GM23248 (cell line): ENCODE measurements at regions not wholly inside any gene's neighbourhood (a gene's known extent, or its start where the extent isn't known, plus 50 kb on each side); places are given as distances from the start of the nearest gene placed in this dataset.
A peak's percentile ranks its signal among the peaks of the same experiment; 100 is the strongest.

ENCODE experiments used
- DNase-seq: peaks from one replicate; pipeline ENCODE4 v3.0.0-alpha.2; 2015
- H2AFZ ChIP-seq: fragments of 200-600 bp; sonication (generic); 2 replicates; pipeline ENCODE4 v1.6.1; 2016; ENCODE audit warnings: antibody characterized with exemption
- H3F3A ChIP-seq: fragments of 200-600 bp; sonication (generic); 2 replicates; pipeline ENCODE4 v1.6.1; 2016; ENCODE audit warnings: mild to moderate bottlenecking, antibody characterized with exemption, mixed run types; ENCODE audit not compliant: insufficient read depth
- H3K27ac ChIP-seq: fragments of 200-600 bp; sonication (generic); 2 replicates; pipeline ENCODE4 v1.5.1; 2016; ENCODE audit warnings: mild to moderate bottlenecking
- H3K27me3 ChIP-seq: fragments of 200-600 bp; sonication (generic); replicated peaks from 2 replicates; pipeline ENCODE4 v1.6.1; 2016; ENCODE audit warnings: mild to moderate bottlenecking; ENCODE audit not compliant: insufficient read depth
- H3K36me3 ChIP-seq: fragments of 200-600 bp; sonication (generic); 2 replicates; pipeline ENCODE4 v1.6.1; 2016; ENCODE audit warnings: low read depth, mild to moderate bottlenecking
- H3K4me1 ChIP-seq: fragments of 200-600 bp; sonication (generic); 2 replicates; pipeline ENCODE4 v1.6.1; 2016; ENCODE audit warnings: mild to moderate bottlenecking; ENCODE audit not compliant: insufficient read depth
- H3K4me2 ChIP-seq: fragments of 200-600 bp; sonication (generic); one replicate; pipeline ENCODE4 v1.6.1; 2016; ENCODE audit warnings: mild to moderate bottlenecking; ENCODE audit not compliant: unreplicated experiment
- H3K4me3 ChIP-seq: fragments of 200-600 bp; sonication (generic); 2 replicates; pipeline ENCODE4 v1.5.1; 2016; ENCODE audit warnings: mild to moderate bottlenecking
- H3K79me2 ChIP-seq: fragments of 200-600 bp; sonication (generic); 2 replicates; pipeline ENCODE4 v1.6.1; 2016; ENCODE audit warnings: mild to moderate bottlenecking; ENCODE audit not compliant: insufficient read depth
- H3K9ac ChIP-seq: fragments of 200-600 bp; sonication (generic); 2 replicates; pipeline ENCODE4 v1.6.1; 2016; ENCODE audit warnings: mild to moderate bottlenecking
- H3K9me2 ChIP-seq: fragments of 200-600 bp; sonication (generic); 2 replicates; pipeline ENCODE4 v1.6.1; 2016; ENCODE audit warnings: mixed run types, mild to moderate bottlenecking, moderate library complexity; ENCODE audit not compliant: insufficient read depth
- H3K9me3 ChIP-seq: fragments of 200-600 bp; sonication (generic); one replicate; pipeline ENCODE4 v1.6.1; 2017; ENCODE audit warnings: low read depth
- H4K20me1 ChIP-seq: fragments of 200-600 bp; sonication (generic); 2 replicates; pipeline ENCODE4 v1.6.0; 2016; ENCODE audit not compliant: insufficient read depth
- EZH2 ChIP-seq: fragments of 200-600 bp; sonication (generic); IDR thresholded peaks from 2 replicates; pipeline ENCODE4 v1.6.1; 2018; ENCODE audit warnings: antibody characterized with exemption, mild to moderate bottlenecking; ENCODE audit not compliant: insufficient read depth, poor library complexity, severe bottlenecking
- EZH2phosphoT487 ChIP-seq: fragments of 200-600 bp; sonication (generic); IDR thresholded peaks from 2 replicates; pipeline ENCODE4 v1.6.1; 2018; ENCODE audit warnings: antibody characterized with exemption, moderate library complexity, mild to moderate bottlenecking, low read depth; ENCODE audit not compliant: insufficient read depth
- WGBS, 2 experiments: methylation state at CpG; one replicate each; pipeline ENCODE4 v1.1.6; 2015 to 2017; ENCODE audit warnings: low lambda C conversion rate in 2 of 2, low coverage in 1 of 2; ENCODE audit errors: missing lambda C conversion rate in 2 of 2; 5-methylcytosine and 5-hydroxymethylcytosine counted together
- in situ Hi-C: fragments of 300-500 bp; cut with MboI; formaldehyde crosslinking; loops from 2 replicates; pipeline ENCODE4 v1.15.0; 2020

DNA sequence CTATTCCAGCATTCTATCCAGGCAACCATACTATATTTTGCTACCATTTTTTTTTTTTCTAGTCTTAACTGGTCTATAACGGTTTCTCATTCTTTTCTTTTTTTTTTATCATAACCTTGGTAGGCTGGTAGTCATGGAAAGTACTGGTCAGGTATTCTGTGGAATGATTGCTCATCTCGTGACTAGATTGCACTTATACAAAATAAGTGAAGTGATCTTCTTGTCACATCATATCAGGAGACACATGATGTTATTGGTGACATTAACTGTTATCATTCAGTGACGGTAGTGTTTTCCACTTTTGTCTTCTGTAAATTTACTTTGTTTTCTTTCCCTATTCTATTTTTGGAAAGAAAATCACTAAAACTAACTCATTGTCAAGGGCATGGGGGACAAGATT, 239.3 kb upstream of the SLITRK6 start:
- Histone ChIP-seq H3K9me2 (no peaks in the 10 kb centered on the region), H3K27me3 (no peaks in the 10 kb centered on the region), H3K9me3 (no peaks in the 10 kb centered on the region), H2AFZ (no peak overlapping the region), H3K4me2 (no peak overlapping the region), H3K9ac (no peak overlapping the region), H3K4me1 (no peaks in the 10 kb centered on the region), H3K36me3 (no peaks in the 10 kb centered on the region), H3F3A (no peaks in the 10 kb centered on the region), H4K20me1 (no peaks in the 10 kb centered on the region), H3K4me3 (no peak overlapping the region), H3K79me2 (no peaks in the 10 kb centered on the region), H3K27ac (no peak overlapping the region)
- no peak for DNase-seq
- TF ChIP-seq EZH2phosphoT487 (no peak), EZH2 (no peak)
- in situ Hi-C loops = no loop called here
- 12 to 18% methylated on average over 3 of the region's 3 CpGs for whole genome bisulfite sequencing, 2 experiments

- H3K9me3 ChIP-seq = peaks cover 4% of the 10 kb centered on the region
- H3K9me2 ChIP-seq = no peaks in the 10 kb centered on the region
- no peak overlapping the region for H3K4me3 ChIP-seq
- TF ChIP-seq EZH2 (no peak), EZH2phosphoT487 (no peak)
- 2% methylated on average over 3 of the region's 3 CpGs for WGBS, 2 experiments
- no peaks in the 10 kb centered on the region for H3K36me3 ChIP-seq
- H3K9ac ChIP-seq = no peak overlapping the region
- H4K20me1 ChIP-seq = no peaks in the 10 kb centered on the region
- in situ Hi-C loops = no loop called here
- H3K27me3 ChIP-seq = no peaks in the 10 kb centered on the region
- no peak overlapping the region for H3K4me2 ChIP-seq
- H3K27ac ChIP-seq = no peak overlapping the region
- peak; percentile 1 for DNase-seq
- no peak overlapping the region for H2AFZ ChIP-seq
- no peaks in the 10 kb centered on the region for H3F3A ChIP-seq
- no peaks in the 10 kb centered on the region for H3K4me1 ChIP-seq
- H3K79me2 ChIP-seq = no peaks in the 10 kb centered on the region
These were observed 221.3 kb upstream of the SLITRK6 start for GRCh38 chr13:86020351-86021002.

DNA sequence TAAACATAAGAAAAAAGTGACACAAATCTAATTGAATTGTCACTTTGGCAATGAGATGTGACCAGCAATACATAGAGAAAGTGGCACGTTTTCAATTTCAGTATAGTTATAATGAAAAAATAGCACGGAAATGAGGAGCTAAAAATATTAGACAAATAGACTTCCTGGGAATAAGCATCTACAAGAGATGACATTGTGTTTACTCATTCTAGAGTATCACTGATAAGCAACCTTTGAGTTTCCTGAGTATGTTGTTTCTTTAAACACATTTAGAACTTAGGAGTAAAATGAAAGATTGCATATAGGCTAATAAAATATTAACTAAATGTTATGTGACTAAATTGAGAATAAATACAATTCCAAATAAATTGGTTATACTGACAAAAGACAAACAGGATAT, 207.1 kb upstream of the SLITRK6 start:
- no peaks in the 10 kb centered on the region for H3K9me2 ChIP-seq
- no peak overlapping the region for H3K27ac ChIP-seq
- no peak overlapping the region for H3K4me2 ChIP-seq
- H3K27me3 ChIP-seq = no peaks in the 10 kb centered on the region
- no peak overlapping the region for H3K9ac ChIP-seq
- no peaks in the 10 kb centered on the region for H3F3A ChIP-seq
- DNase-seq = no peak
- H3K36me3 ChIP-seq = no peaks in the 10 kb centered on the region
- H4K20me1 ChIP-seq = no peaks in the 10 kb centered on the region
- TF ChIP-seq EZH2 (no peak), EZH2phosphoT487 (no peak)
- H2AFZ ChIP-seq = no peak overlapping the region
- no peaks in the 10 kb centered on the region for H3K9me3 ChIP-seq
- H3K79me2 ChIP-seq = no peaks in the 10 kb centered on the region
- no peaks in the 10 kb centered on the region for H3K4me1 ChIP-seq
- in situ Hi-C loops = no loop called here
- 30 to 55% methylated on average over 2 of the region's 2 CpGs for WGBS, 2 experiments
- no peak overlapping the region for H3K4me3 ChIP-seq

- H3K27ac ChIP-seq = no peak overlapping the region
- 19 to 23% methylated on average over 2 of the region's 2 CpGs for WGBS, 2 experiments
- no peaks in the 10 kb centered on the region for H3K9me3 ChIP-seq
- H3K79me2 ChIP-seq = no peaks in the 10 kb centered on the region
- TF ChIP-seq EZH2 (no peak), EZH2phosphoT487 (no peak)
- in situ Hi-C loops = no loop called here
- no peaks in the 10 kb centered on the region for H4K20me1 ChIP-seq
- no peaks in the 10 kb centered on the region for H3K27me3 ChIP-seq
- H3K4me3 ChIP-seq = no peak overlapping the region
- H3F3A ChIP-seq = no peaks in the 10 kb centered on the region
- no peak for DNase-seq
- no peaks in the 10 kb centered on the region for H3K4me1 ChIP-seq
- no peak overlapping the region for H3K4me2 ChIP-seq
- no peak overlapping the region for H3K9ac ChIP-seq
- H3K9me2 ChIP-seq = no peaks in the 10 kb centered on the region
- no peak overlapping the region for H2AFZ ChIP-seq
- no peaks in the 10 kb centered on the region for H3K36me3 ChIP-seq
These were observed 203.8 kb upstream of the SLITRK6 start for GRCh38 chr13:86003029-86003428.

- H2AFZ ChIP-seq = no peak overlapping the region
- no peaks in the 10 kb centered on the region for H3K79me2 ChIP-seq
- H3K27me3 ChIP-seq = no peaks in the 10 kb centered on the region
- 43 to 49% methylated on average over 2 of the region's 2 CpGs for WGBS, 2 experiments
- H3K4me3 ChIP-seq = no peak overlapping the region
- in situ Hi-C loops = no loop called here
- H3K9me2 ChIP-seq = no peaks in the 10 kb centered on the region
- no peaks in the 10 kb centered on the region for H3K4me1 ChIP-seq
- DNase-seq = no peak
- H4K20me1 ChIP-seq = no peaks in the 10 kb centered on the region
- TF ChIP-seq EZH2phosphoT487 (no peak), EZH2 (no peak)
- no peak overlapping the region for H3K9ac ChIP-seq
- no peaks in the 10 kb centered on the region for H3K9me3 ChIP-seq
- no peaks in the 10 kb centered on the region for H3F3A ChIP-seq
- H3K4me2 ChIP-seq = no peak overlapping the region
- H3K27ac ChIP-seq = no peak overlapping the region
- no peaks in the 10 kb centered on the region for H3K36me3 ChIP-seq
These were observed 201.3 kb upstream of the SLITRK6 start for GRCh38 chr13:86000546-86000945.
